A549 (cell line): ENCODE measurements at regions not wholly inside any gene's neighbourhood (a gene's known extent, or its start where the extent isn't known, plus 50 kb on each side); places are given as distances from the start of the nearest gene placed in this dataset.

Experiments
- ATAC-seq, 2 experiments: fragments of 200-7000 bp in 1 of 2; fragments of >200 bp in 1 of 2; cut with Nextera tagmentation in 1 of 2; cut with Tn5 transposase in 1 of 2; 3 replicates each; pipeline versions ENCODE4 v1.8.0 to v1.9.1; 2018 to 2020; ENCODE audit warnings: mild to moderate bottlenecking in 1 of 2, moderate library complexity in 1 of 2
- CTCF ChIA-PET: fragments of 300-600 bp; sonication (Branson Sonifier 250); formaldehyde crosslinking; extraction: SDS; loops from one replicate; lab custom pipeline; 2021; ENCODE audit warnings: antibody characterized with exemption, inconsistent platforms; lab: Yijun Ruan, JAX
- POLR2A ChIA-PET: fragments of 350-600 bp; formaldehyde crosslinking; extraction: SDS; loops from one replicate; lab custom pipeline; 2021; ENCODE audit warnings: antibody characterized with exemption, inconsistent platforms; lab: Yijun Ruan, JAX
- DNase-seq, 2 experiments: peaks; one replicate each; pipeline versions ENCODE4 v3.0.0 to v3.0.0-alpha.2; 2011 to 2016; ENCODE audit warnings: low read depth in 1 of 2, low spot score in 1 of 2
- FAIRE-seq: peaks from 2 replicates; lab custom pipeline; 2011; peaks lifted over from hg19 to GRCh38; lab: Jason Lieb, UNC
- H3K27ac ChIP-seq, 2 experiments: fragments of >200 bp; sonication (Bioruptor Twin); formaldehyde crosslinking; 3 replicates each; pipeline ENCODE4 v1.5.1; 2016 to 2017
- H3K4me1 ChIP-seq: fragments of >200 bp; sonication (Bioruptor Twin); formaldehyde crosslinking; 3 replicates; pipeline ENCODE4 v1.6.1; 2016
- H3K4me2 ChIP-seq: fragments of >200 bp; sonication (Bioruptor Twin); formaldehyde crosslinking; 3 replicates; pipeline ENCODE4 v1.6.1; 2016
- H3K4me3 ChIP-seq: fragments of >200 bp; sonication (Bioruptor Twin); formaldehyde crosslinking; 3 replicates; pipeline ENCODE4 v1.5.1; 2016
- H3K9me3 ChIP-seq: fragments of >200 bp; sonication (Bioruptor Twin); formaldehyde crosslinking; 3 replicates; pipeline ENCODE4 v1.6.1; 2016
- CBX2 ChIP-seq: fragments of 200-600 bp; sonication (generic); IDR thresholded peaks from 2 replicates; pipeline ENCODE4 v1.6.1; 2016; ENCODE audit warnings: low read depth, mild to moderate bottlenecking, borderline replicate concordance
- CEBPB ChIP-seq, 2 experiments: fragments of >200 bp in 1 of 2; sonication (Bioruptor Twin) in 1 of 2; formaldehyde crosslinking in 1 of 2; IDR thresholded peaks; 2 replicates each; pipeline ENCODE4 v1.6.1; 2012 to 2016
- CHD4 ChIP-seq: fragments of 200-600 bp; sonication (generic); IDR thresholded peaks from 2 replicates; pipeline ENCODE4 v1.6.1; 2016; ENCODE audit warnings: antibody characterized with exemption, mild to moderate bottlenecking, borderline replicate concordance
- EHF ChIP-seq: fragments of 250-450 bp; sonication (Bioruptor Pico); IDR thresholded peaks from 2 replicates; pipeline ENCODE4 v1.5.0; 2020; ENCODE audit warnings: mild to moderate bottlenecking
- EP300 ChIP-seq, 2 experiments: fragments of >200 bp; sonication (Bioruptor Twin); formaldehyde crosslinking; IDR thresholded peaks; 2 replicates in 1 of 2; 3 replicates in 1 of 2; pipeline ENCODE4 v1.6.1; 2016 to 2017
- ESRRA ChIP-seq: fragments of 150-350 bp; IDR thresholded peaks from 2 replicates; pipeline ENCODE4 v1.6.1; 2014; ENCODE audit warnings: mild to moderate bottlenecking, low read length, borderline replicate concordance
- GATA3 ChIP-seq: IDR thresholded peaks from 2 replicates; pipeline ENCODE4 v1.6.1; 2012; ENCODE audit warnings: borderline replicate concordance
- HDAC2 ChIP-seq: fragments of 200-600 bp; sonication (generic); IDR thresholded peaks from 2 replicates; pipeline ENCODE4 v1.6.1; 2016
- HMGXB4 ChIP-seq: fragments of 250-450 bp; sonication (Bioruptor Pico); IDR thresholded peaks from 2 replicates; pipeline ENCODE4 v1.5.0; 2021; ENCODE audit warnings: mild to moderate bottlenecking, moderate library complexity, borderline replicate concordance
- HOXB13 ChIP-seq: fragments of 250-450 bp; sonication (Bioruptor Pico); IDR thresholded peaks from 2 replicates; pipeline ENCODE4 v1.5.0; 2020; ENCODE audit warnings: low read depth, mild to moderate bottlenecking, moderate library complexity
- KDM1A ChIP-seq: fragments of 200-600 bp; sonication (generic); IDR thresholded peaks from 2 replicates; pipeline ENCODE4 v1.6.1; 2016; ENCODE audit warnings: low read depth, mild to moderate bottlenecking
- MAZ ChIP-seq: fragments of 150-350 bp; IDR thresholded peaks from 2 replicates; pipeline ENCODE4 v1.6.1; 2014; ENCODE audit warnings: antibody characterized with exemption, low read depth, low read length, borderline replicate concordance
- NR3C1 ChIP-seq: fragments of >200 bp; sonication (Bioruptor Twin); formaldehyde crosslinking; IDR thresholded peaks from 3 replicates; pipeline ENCODE4 v1.6.1; 2017
- REST ChIP-seq: fragments of 200-600 bp; sonication (generic); IDR thresholded peaks from 2 replicates; pipeline ENCODE4 v1.6.1; 2016; ENCODE audit warnings: antibody characterized with exemption, mild to moderate bottlenecking, moderate library complexity
- TFCP2L1 ChIP-seq: fragments of 250-450 bp; sonication (Bioruptor Pico); IDR thresholded peaks from 2 replicates; pipeline ENCODE4 v1.5.0; 2021; ENCODE audit warnings: mild to moderate bottlenecking
- ZFP36 ChIP-seq: fragments of 450-650 bp; IDR thresholded peaks from 2 replicates; pipeline ENCODE4 v1.6.1; 2014; ENCODE audit warnings: borderline replicate concordance; ENCODE audit not compliant: partially characterized antibody
- ZNF302 ChIP-seq: fragments of 250-450 bp; sonication (Bioruptor Pico); IDR thresholded peaks from 2 replicates; pipeline ENCODE4 v1.9.0; 2021; ENCODE audit warnings: inconsistent platforms, mild to moderate bottlenecking, moderate library complexity
- ZSCAN20 ChIP-seq: fragments of 250-450 bp; sonication (Bioruptor Pico); IDR thresholded peaks from 2 replicates; pipeline ENCODE4 v1.8.0; 2022; ENCODE audit warnings: mild to moderate bottlenecking, moderate library complexity
- WGBS: methylation state at CpG from one replicate; pipeline ENCODE4 v1.1.6; 2017; ENCODE audit errors: missing lambda C conversion rate; 5-methylcytosine and 5-hydroxymethylcytosine counted together
- TF ChIP-seq, protein P1 (sequence below): fragments of 150-350 bp; IDR thresholded peaks from 2 replicates; pipeline ENCODE4 v1.6.1; 2014; ENCODE audit warnings: low read depth, mild to moderate bottlenecking, low read length
- TF ChIP-seq, protein P2 (sequence below): fragments of >200 bp; sonication (Bioruptor Twin); formaldehyde crosslinking; IDR thresholded peaks from 3 replicates; pipeline ENCODE4 v1.5.1; 2016

- no peak for ATAC-seq
- 2% methylated on average over 3 of the region's 3 CpGs for WGBS
- no peak for FAIRE-seq
- TF ChIP-seq HDAC2, result no peak
- no peak for TF ChIP-seq GATA3
- TF ChIP-seq, all 56 proteins: peak for 0
- Histone ChIP-seq H3K4me1 (no peaks in the 10 kb centered on the region), H3K4me3 (no peak overlapping the region), H3K9me3 (no peaks in the 10 kb centered on the region), H3K27ac (no peak overlapping the region), H3K4me2 (no peak overlapping the region)
- ChIA-PET POLR2A (no interaction called here), CTCF (no interaction called here)
- DNase-seq, result no peak
These were observed 74.8 kb upstream of the CLMN start for GRCh38 chr14:95394297-95395097.

DNA sequence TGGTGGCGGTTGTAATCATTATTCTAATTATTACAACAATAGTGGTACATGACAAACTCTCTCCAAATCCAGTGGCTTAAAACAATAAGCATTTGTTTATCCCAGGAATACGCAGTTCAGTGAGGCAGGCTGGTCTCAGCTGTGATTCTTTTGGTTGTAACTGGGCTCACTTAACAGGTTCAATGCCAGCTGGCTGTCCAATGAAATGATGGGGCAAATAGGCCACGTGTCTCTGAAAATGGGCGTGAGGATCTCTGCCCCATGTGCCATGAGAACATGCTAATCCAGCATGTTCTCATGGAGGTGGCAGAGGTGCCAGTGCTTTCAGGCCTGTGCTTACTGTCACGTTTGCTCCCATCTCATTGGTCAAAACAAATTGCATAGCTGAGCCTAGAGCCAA lies 73.1 kb upstream of the CLMN start:
- no peaks in the 10 kb centered on the region for H3K9me3 ChIP-seq
- no peak overlapping the region for H3K4me3 ChIP-seq
- POLR2A ChIA-PET, result no interaction called here
- CTCF ChIA-PET, result interaction anchor here (1.2 kb wide), 1 partner anchor 34 kb away, joined by 3 read pairs; no protein-coding TSS in a partner anchor
- no peak for DNase-seq
- no peak for FAIRE-seq
- no peak overlapping the region for H3K4me2 ChIP-seq
- no peak overlapping the region for H3K27ac ChIP-seq
- TF ChIP-seq EP300 (IDR thresholded peaks at IDR 0.05), result no peak
- TF ChIP-seq EHF (CRISPR knock-in tag), result no peak
- TF ChIP-seq HDAC2, result no peak
- TF ChIP-seq CEBPB (IDR thresholded peaks at IDR 0.05), result no peak
- no peak for TF ChIP-seq CBX2
- TF ChIP-seq ZNF302 (CRISPR knock-in tag), result no peak
- TF ChIP-seq, protein P1, sequence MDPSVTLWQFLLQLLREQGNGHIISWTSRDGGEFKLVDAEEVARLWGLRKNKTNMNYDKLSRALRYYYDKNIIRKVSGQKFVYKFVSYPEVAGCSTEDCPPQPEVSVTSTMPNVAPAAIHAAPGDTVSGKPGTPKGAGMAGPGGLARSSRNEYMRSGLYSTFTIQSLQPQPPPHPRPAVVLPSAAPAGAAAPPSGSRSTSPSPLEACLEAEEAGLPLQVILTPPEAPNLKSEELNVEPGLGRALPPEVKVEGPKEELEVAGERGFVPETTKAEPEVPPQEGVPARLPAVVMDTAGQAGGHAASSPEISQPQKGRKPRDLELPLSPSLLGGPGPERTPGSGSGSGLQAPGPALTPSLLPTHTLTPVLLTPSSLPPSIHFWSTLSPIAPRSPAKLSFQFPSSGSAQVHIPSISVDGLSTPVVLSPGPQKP, result no peak
- no peak for TF ChIP-seq TFCP2L1
- TF ChIP-seq CHD4, result no peak
- no peak for TF ChIP-seq KDM1A
- no peak for TF ChIP-seq ZFP36
- no peak for TF ChIP-seq ZSCAN20
- no peak for TF ChIP-seq MAZ
- no peak for TF ChIP-seq REST
- TF ChIP-seq ESRRA, result no peak
- TF ChIP-seq, protein P2, sequence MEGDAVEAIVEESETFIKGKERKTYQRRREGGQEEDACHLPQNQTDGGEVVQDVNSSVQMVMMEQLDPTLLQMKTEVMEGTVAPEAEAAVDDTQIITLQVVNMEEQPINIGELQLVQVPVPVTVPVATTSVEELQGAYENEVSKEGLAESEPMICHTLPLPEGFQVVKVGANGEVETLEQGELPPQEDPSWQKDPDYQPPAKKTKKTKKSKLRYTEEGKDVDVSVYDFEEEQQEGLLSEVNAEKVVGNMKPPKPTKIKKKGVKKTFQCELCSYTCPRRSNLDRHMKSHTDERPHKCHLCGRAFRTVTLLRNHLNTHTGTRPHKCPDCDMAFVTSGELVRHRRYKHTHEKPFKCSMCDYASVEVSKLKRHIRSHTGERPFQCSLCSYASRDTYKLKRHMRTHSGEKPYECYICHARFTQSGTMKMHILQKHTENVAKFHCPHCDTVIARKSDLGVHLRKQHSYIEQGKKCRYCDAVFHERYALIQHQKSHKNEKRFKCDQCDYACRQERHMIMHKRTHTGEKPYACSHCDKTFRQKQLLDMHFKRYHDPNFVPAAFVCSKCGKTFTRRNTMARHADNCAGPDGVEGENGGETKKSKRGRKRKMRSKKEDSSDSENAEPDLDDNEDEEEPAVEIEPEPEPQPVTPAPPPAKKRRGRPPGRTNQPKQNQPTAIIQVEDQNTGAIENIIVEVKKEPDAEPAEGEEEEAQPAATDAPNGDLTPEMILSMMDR, result no peak
- no peak for TF ChIP-seq HOXB13 (CRISPR knock-in tag)
- TF ChIP-seq NR3C1, result no peak
- TF ChIP-seq HMGXB4 (CRISPR knock-in tag), result no peak
- 57% methylated on average over 4 of the region's 5 CpGs for WGBS
- no peaks in the 10 kb centered on the region for H3K4me1 ChIP-seq
- no peak for ATAC-seq
